T-helper 2 cell (primary cell): ENCODE measurements at regions not wholly inside any gene's neighbourhood (a gene's known extent, or its start where the extent isn't known, plus 50 kb on each side); places are given as distances from the start of the nearest gene placed in this dataset.

Source experiments
- DNase-seq, 5 experiments: peaks; one replicate each; pipeline versions ENCODE4 v3.0.0 to v3.0.0-alpha.2; 2012 to 2022

DNA sequence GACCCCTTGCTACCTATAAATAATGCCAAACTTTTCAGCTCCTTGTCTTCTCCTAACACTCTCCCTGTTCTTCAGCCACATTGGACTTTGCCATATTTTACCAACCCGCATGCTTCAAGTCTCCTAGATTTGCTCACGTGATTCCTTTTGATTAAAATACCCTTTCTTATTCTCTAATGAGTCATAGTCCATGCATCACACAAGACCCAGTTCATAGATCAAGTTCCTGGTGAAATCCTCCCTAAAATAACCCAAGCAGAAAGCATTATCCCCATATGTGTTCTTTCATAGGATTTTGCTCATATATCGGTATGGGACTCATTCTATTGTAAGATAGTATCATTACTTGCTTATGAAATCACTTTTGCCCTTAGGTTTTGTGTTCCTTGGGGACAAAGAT is 108.9 kb upstream of the STXBP5 start:
- DNase-seq: no peak

DNA sequence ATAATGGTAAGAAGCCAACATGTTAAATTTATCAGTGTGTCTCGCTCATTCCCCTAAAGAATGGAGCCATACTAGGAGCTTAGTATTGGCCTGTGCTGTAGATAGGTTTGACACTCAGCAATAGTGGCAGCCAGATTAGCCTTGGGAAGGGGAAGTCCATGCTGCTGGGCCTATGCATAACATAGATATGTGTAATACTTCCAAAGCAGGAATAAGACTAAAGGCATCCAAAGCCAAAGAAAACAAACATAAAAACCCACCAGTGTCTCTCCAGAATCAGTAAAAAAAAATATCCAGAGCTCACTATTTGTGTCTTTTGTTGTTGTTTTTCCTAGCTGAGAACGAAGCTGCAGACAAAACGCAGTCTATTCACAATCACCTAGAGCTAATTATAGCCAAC is 104.2 kb upstream of the STXBP5 start:
- no peak for DNase-seq

GRCh38 chr6:147103007-147103406 is 101.2 kb upstream of the STXBP5 start:
- no peak for DNase-seq

DNA sequence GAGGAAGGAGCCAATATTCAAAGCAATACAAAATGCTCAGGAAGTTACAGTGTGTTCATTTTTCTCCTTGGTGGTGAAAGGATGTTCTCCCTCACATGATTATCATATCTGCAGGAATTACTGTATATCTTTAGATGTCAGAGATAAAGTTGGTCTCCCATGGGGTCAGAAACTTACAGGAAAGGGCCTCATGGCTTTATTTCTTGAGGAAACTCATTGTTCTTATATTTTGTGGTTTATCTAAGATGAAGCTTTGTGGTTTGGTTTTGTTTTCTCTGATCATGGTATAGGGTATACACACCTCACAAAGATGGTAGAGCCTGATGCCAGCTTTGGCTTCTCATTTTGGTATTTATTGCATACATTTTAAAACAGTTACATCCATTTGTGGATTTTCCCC is 100.5 kb upstream of the STXBP5 start:
- peak in 1 of 5 experiments; percentile 4 for DNase-seq

DNA sequence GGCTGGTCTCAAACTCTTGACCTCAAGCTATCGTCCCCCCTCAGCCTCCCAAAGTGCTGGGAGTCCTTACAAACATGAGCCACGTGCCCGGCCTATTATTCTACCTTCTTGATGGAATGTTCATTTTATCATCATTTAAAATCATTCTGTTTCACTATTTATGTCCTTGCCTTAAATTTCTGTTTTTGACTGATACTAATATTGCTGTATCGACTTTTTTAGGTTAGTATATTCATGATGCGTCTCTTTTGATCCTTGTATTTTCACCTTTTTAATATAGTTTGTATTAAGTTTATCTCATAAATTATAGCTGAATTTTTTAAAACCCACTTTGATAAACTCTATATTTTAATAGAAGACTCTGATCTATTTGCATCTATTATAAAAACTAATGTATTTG is 98.4 kb upstream of the STXBP5 start:
- DNase-seq: no peak

DNA sequence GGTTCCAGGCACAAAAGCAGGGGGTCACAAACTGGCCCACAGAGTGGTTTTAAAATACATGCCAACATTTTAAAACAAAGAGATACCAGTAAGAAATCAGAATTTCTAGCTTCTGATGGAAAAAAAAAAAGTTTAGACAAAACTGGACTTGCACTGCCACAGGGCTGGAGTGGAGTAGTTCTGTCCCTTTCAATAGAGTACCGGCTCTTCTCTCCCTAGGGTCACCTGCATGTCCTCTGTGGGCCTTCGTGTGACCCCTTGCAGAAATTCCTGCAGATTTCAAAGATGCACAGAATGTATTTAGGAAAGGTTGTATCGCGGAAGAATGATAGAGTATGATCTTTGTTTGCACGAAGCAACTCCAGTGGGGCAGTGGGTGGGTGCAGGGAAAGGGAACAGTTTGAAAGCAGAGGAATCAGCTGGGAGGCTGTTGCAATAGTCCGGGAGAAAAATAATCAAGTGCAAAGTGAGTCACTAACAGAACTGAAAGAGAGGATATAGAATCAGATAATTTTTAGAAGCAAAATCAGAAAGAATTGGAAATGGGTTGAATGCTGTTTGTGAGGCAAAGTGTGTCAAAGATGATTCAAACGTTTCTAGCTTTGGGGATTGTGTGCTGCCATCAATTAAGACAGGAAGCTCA is 97.3 kb upstream of the STXBP5 start:
- DNase-seq: peak in 1 of 5 experiments; percentile 7

DNA sequence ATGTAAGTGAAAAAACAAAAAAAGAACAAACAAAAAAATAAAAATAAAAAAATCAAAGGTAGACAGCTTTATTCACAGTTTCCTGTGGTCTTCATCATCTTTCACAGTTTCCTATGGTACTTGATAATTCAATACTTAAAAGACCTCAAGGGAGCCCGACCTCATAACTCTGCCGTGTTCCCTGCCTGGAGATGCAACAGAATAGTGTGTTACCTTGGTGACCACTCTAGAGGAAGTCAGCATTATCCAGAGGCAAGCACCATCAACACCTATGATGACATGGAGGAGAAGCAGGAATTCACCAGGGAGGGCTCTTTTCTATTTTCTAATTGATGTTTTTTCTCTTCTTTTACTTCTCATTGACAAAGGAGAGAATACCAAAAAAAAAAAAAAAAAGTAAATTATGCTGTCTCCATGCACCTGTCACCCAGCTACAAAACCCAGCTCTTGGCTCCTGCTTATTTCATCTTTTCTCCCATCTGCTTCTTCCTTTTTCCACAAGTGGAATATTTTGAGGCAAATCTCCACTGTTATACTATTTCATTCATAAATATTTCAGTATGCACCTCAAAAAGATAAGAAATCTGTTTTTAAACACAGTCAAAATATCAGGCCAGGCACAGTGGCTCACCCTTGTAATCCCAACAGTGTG is 95.8 kb upstream of the STXBP5 start:
- DNase-seq: no peak

- peak in 1 of 5 experiments; percentile 22 for DNase-seq
Measured at GRCh38 chr6:147109707-147110106, 94.5 kb upstream of the STXBP5 start.

GRCh38 chr6:147116056-147116455 is 88.2 kb upstream of the STXBP5 start:
- DNase-seq: no peak

DNA sequence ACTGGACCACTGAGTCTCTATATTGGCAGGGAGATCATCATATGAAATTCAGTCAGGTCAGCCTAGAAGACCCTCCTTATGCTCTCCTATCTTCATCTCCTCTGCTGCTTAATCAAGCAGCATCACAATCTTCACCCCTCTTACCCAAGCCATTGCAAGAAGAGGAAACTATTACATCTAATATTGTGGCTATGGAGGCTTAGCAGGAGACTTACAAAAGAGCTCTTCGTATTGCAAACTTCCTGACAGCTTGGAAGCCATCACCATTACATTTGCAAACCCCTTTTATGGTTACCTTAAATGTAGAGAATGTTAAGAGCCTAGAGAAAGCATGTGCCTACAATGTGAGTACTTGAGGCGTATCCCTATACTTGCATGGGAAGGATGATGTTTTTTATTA is 87.2 kb upstream of the STXBP5 start:
- DNase-seq: no peak

- DNase-seq: no peak
Measured at GRCh38 chr6:147117580-147117979, 86.6 kb upstream of the STXBP5 start.

GRCh38 chr6:147119310-147119709 is 84.9 kb upstream of the STXBP5 start:
- no peak for DNase-seq

DNA sequence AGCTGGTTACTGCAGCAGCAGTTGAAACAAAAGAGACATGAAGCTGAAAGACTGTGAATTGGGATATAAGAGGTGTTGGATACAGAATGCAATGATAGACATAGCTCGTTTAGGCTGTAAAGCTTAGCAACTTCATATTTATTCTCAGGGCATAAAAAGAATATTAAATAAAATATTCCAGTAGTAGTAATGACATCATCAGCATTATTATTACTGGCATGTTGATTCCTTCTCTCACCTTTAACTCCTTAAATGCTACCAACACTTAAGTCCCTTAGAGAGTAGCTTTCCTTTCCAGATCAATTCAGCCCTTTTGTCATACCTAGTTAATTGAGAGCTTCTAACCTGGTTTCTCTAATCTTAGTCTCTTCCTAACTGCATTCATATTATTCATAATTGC is 81.4 kb upstream of the STXBP5 start:
- no peak for DNase-seq

GRCh38 chr6:147126618-147127022 is 77.6 kb upstream of the STXBP5 start:
- DNase-seq: no peak

DNA sequence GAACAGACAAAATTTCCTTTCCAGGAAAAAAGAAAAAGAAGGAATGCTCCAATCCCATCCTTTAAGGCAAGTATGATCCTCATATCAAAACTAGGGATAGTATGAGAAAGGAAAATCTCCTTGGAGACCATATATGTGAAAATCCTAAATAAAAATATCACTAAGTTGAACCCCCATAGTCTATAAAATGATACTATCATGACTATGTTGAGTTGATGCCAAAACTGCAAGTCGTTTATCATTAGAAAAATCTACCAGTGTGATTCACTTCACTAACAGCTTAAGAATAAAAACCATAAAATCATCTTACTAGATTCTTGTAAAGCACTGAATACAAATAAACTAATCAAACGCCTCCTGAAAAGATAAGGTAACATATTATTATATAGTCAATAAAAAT is 76.6 kb upstream of the STXBP5 start:
- DNase-seq: no peak

DNA sequence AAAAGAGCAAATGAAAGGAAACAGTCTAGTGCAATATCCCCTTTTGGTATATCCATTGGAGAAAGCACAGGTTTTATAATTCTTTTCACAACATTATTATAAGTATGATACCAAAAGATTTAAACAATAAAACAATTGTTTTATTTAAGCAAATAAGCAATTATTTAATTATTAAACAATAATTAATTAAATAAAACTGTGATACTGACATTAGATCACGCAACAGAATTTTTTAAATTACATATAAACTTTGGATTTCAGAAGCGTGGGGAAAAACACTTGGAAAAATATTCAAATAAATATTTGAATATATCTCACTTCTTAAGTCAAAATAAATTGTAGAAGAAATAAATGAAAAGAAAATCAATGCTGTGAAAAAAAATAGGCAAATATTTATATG is 76.2 kb upstream of the STXBP5 start:
- no peak for DNase-seq

DNA sequence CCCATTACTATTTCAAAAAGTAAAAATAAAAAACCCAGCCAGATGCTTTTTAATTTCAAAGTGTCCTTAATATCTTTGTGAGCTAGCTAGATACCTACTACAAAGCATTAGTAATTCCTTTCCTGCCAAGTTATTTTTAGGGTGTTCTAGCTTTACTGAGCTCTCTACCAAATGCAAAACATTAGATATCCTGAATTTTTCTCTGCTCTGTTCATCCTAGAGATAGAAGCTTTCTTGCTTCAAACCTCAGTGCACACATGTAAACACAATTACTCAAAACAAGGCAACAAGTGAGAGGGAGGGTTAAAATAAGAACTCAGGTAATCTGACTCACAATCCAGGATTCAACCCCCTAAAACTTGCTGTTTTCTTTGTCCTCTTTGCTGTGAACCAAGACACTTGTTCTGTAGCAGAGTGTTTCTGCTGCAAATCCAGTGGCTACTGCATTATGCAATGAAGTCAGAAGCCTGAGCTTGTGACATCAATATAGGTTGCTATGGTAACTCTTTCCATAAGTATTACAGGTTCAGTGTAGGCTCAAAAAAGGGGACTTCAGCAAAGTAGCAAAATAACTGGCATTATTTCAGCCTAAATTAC is 72.6 kb upstream of the STXBP5 start:
- no peak for DNase-seq

DNA sequence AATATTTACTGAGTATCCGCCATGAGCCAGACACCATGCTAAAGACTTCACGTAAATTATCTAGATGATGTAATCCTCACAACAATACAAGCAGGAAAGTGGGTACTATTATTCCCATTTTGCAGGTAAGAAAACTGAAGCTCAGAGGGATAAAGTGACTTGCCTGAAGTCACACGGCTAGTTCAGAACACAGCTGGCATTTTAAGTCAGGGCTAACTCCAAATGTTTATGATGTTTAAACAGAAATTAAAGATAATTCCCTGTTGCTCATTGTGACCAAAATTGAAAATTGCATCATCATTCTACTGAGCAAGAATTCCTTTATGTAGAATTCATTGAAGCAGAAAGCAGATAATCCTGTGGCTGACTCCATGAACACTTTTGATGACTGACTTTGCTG is 71.3 kb upstream of the STXBP5 start:
- no peak for DNase-seq

DNA sequence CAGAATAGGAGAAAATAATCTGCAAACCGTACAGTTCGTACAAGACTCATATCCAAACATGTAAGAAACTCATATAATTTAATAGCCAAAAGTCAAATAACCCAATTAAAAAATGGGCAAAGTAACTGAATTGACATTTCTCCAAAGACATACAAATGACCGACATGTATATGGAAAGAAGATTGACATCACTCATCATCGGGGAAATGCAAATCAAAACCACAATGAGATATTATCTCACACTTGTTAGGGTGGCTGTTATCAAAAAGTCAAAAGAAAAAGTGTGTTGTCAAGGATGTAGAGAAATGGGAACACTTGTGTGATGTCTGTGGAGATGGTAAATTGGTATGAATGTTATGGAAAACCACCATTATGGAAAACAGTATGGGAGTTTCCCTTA is 70.5 kb upstream of the STXBP5 start:
- peak in 1 of 5 experiments; percentile 12 for DNase-seq

GRCh38 chr6:147135211-147135681 is 69.0 kb upstream of the STXBP5 start:
- DNase-seq: no peak

GRCh38 chr6:147136057-147136456 is 68.2 kb upstream of the STXBP5 start:
- DNase-seq: no peak

- no peak for DNase-seq
Measured at GRCh38 chr6:147137986-147138385, 66.2 kb upstream of the STXBP5 start.

DNA sequence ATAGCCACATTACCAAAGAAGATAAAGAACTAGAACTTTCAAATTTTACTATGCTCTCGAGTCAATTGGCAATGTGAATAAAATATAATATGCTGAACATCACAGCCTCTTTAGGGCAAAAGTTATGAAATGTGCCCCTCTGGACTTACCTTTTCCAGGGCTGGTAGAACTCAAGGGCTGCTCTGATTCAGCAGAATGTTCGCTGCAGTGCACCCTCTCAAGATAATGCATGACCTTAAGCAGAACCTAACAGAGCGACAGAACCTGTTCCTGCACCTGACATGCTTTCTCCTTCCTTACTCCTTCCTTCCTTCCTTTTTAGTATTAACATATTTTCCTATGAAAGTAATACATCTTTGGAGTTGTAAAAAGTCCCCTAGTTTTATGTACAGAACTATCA is 65.4 kb upstream of the STXBP5 start:
- no peak for DNase-seq

- DNase-seq: no peak
Measured at GRCh38 chr6:147141711-147142308, 62.4 kb upstream of the STXBP5 start.
